Loucy (cell line): ENCODE measurements at regions not wholly inside any gene's neighbourhood (a gene's known extent, or its start where the extent isn't known, plus 50 kb on each side); places are given as distances from the start of the nearest gene placed in this dataset.

Experiments used
- H2AFZ ChIP-seq: fragments of 200-600 bp; sonication (generic); 2 replicates; pipeline ENCODE4 v1.6.0; 2016; ENCODE audit warnings: antibody characterized with exemption, mild to moderate bottlenecking, low read length, moderate library complexity
- H3F3A ChIP-seq: fragments of 200-600 bp; 2 replicates; pipeline ENCODE4 v1.6.0; 2016; ENCODE audit warnings: antibody characterized with exemption, low read depth, mild to moderate bottlenecking
- H3K27me3 ChIP-seq: fragments of 200-600 bp; sonication (generic); 2 replicates; pipeline ENCODE4 v1.6.1; 2014; ENCODE audit warnings: low read length, mild to moderate bottlenecking; ENCODE audit not compliant: insufficient read depth, poor library complexity, severe bottlenecking
- H3K36me3 ChIP-seq: fragments of 200-600 bp; sonication (generic); 2 replicates; pipeline ENCODE4 v1.6.1; 2016; ENCODE audit warnings: low read length; ENCODE audit not compliant: insufficient read depth
- H3K4me1 ChIP-seq: fragments of 200-600 bp; sonication (generic); 2 replicates; pipeline ENCODE4 v1.5.1; 2014; ENCODE audit warnings: low read length, mild to moderate bottlenecking; ENCODE audit not compliant: insufficient read depth, poor library complexity, severe bottlenecking
- H3K4me2 ChIP-seq: fragments of 200-600 bp; sonication (generic); 2 replicates; pipeline ENCODE4 v1.6.0; 2014; ENCODE audit warnings: antibody characterized with exemption, low read length, low read depth, mild to moderate bottlenecking; ENCODE audit not compliant: poor library complexity, severe bottlenecking
- H3K4me3 ChIP-seq: fragments of 200-600 bp; sonication (generic); 2 replicates; pipeline ENCODE4 v1.5.1; 2014; ENCODE audit warnings: low read length, mild to moderate bottlenecking, mixed read lengths; ENCODE audit not compliant: poor library complexity, severe bottlenecking
- H3K79me2 ChIP-seq: fragments of 200-600 bp; sonication (generic); 2 replicates; pipeline ENCODE4 v1.6.1; 2014; ENCODE audit warnings: low read length; ENCODE audit not compliant: insufficient read depth
- H3K9ac ChIP-seq: fragments of 200-600 bp; sonication (generic); 2 replicates; pipeline ENCODE4 v1.6.0; 2014; ENCODE audit warnings: mild to moderate bottlenecking, low read depth, low read length, moderate library complexity; ENCODE audit not compliant: poor library complexity, severe bottlenecking
- H3K9me2 ChIP-seq: fragments of 200-600 bp; sonication (generic); replicated peaks from 2 replicates; pipeline ENCODE4 v1.6.1; 2016; ENCODE audit warnings: low read depth, low read length, mixed read lengths
- H3K9me3 ChIP-seq: fragments of 200-600 bp; sonication (generic); 2 replicates; pipeline ENCODE4 v1.6.1; 2014; ENCODE audit warnings: mild to moderate bottlenecking, antibody characterized with exemption, low read length, low read depth; ENCODE audit not compliant: insufficient read depth
- H4K20me1 ChIP-seq: fragments of 200-600 bp; sonication (generic); 2 replicates; pipeline ENCODE4 v1.6.0; 2014; ENCODE audit warnings: antibody characterized with exemption, low read length, mild to moderate bottlenecking; ENCODE audit not compliant: insufficient read depth, poor library complexity, severe bottlenecking
- EZH2phosphoT487 ChIP-seq: fragments of 200-600 bp; IDR thresholded peaks from 2 replicates; pipeline ENCODE4 v1.6.1; 2018; ENCODE audit warnings: antibody characterized with exemption, mild to moderate bottlenecking, moderate library complexity, borderline replicate concordance
- TF ChIP-seq, protein P1 (sequence below): fragments of 200-600 bp; sonication (generic); conservative IDR thresholded peaks from 2 replicates; pipeline ENCODE4 v1.5.1; 2014; ENCODE audit warnings: mild to moderate bottlenecking, antibody characterized with exemption, low read length

- no peak overlapping the region for H3K4me2 ChIP-seq
Observed at GRCh38 chr19:29293736-29294342, 80.9 kb upstream of the UQCRFS1 start.

DNA sequence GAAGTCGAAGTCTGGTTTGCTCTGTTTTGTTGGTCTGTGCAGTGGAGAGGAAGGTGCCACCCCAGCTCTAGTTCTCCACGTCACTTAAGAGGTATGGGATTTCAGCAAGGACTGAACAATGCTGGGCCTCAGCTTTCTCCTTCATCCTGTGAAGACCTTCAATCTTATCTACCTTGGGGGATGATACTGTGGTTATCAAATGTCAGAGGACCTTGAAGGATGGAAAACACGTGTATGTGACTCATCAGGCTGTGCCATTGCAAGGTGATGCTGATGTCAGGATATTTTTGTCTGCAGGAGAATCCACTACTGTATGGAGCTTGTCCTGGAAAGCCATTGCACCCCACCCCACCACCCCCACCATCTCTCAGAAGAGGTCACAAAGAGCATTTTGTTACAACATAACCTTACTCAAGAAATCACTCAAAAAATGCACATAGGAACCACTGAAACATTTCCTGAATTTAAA lies 81.4 kb upstream of the UQCRFS1 start:
- TF ChIP-seq, protein P1, sequence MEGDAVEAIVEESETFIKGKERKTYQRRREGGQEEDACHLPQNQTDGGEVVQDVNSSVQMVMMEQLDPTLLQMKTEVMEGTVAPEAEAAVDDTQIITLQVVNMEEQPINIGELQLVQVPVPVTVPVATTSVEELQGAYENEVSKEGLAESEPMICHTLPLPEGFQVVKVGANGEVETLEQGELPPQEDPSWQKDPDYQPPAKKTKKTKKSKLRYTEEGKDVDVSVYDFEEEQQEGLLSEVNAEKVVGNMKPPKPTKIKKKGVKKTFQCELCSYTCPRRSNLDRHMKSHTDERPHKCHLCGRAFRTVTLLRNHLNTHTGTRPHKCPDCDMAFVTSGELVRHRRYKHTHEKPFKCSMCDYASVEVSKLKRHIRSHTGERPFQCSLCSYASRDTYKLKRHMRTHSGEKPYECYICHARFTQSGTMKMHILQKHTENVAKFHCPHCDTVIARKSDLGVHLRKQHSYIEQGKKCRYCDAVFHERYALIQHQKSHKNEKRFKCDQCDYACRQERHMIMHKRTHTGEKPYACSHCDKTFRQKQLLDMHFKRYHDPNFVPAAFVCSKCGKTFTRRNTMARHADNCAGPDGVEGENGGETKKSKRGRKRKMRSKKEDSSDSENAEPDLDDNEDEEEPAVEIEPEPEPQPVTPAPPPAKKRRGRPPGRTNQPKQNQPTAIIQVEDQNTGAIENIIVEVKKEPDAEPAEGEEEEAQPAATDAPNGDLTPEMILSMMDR, result no peak
- no peak for TF ChIP-seq EZH2phosphoT487
- peaks cover 8% of the 10 kb centered on the region; the same call in 1 of the 2 replicates for H3K9me3 ChIP-seq
- no peaks in the 10 kb centered on the region for H3K9me2 ChIP-seq
- H3K4me3 ChIP-seq, result no peak overlapping the region
- no peaks in the 10 kb centered on the region for H3K27me3 ChIP-seq
- no peak overlapping the region for H2AFZ ChIP-seq
- H3K4me1 ChIP-seq, result no peaks in the 10 kb centered on the region
- H3F3A ChIP-seq, result no peaks in the 10 kb centered on the region
- H3K79me2 ChIP-seq, result no peaks in the 10 kb centered on the region
- no peaks in the 10 kb centered on the region for H4K20me1 ChIP-seq
- no peak overlapping the region for H3K9ac ChIP-seq
- no peaks in the 10 kb centered on the region for H3K36me3 ChIP-seq
- no peak overlapping the region for H3K4me2 ChIP-seq

More at GRCh38 chr19:29293736-29294342, 80.9 kb upstream of the UQCRFS1 start:
- Histone ChIP-seq H3K79me2 (no peaks in the 10 kb centered on the region), H3K27me3 (no peaks in the 10 kb centered on the region), H3K9me2 (no peaks in the 10 kb centered on the region), H3K9ac (no peak overlapping the region), H3K4me3 (no peak overlapping the region), H3K9me3 (peaks cover 10% of the 10 kb centered on the region; the same call in 1 of the 2 replicates), H3K4me1 (no peaks in the 10 kb centered on the region), H3F3A (no peaks in the 10 kb centered on the region), H2AFZ (no peak overlapping the region), H4K20me1 (no peaks in the 10 kb centered on the region), H3K36me3 (no peaks in the 10 kb centered on the region)
- no peak for TF ChIP-seq EZH2phosphoT487
- TF ChIP-seq, protein P1, result no peak

DNA sequence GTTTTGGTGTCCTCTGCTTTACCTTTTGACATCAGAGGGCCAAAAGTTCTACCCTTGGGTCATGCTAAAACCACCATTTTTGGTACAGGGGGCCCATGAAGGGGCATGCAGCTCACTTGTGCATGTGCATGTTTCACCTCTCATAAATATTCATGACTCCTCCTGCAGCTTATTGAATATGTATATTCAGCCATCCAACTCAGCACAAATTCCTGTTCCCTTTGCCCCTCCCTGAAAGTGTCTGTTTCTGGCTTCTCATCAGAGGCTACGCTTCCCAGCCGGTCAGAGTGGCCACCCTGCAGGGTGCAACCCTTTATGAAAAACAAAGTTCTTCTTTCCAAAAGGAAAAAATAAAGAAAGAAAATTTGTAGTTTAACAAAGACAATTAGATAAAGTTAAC lies 82.3 kb upstream of the UQCRFS1 start:
- TF ChIP-seq EZH2phosphoT487, result no peak
- TF ChIP-seq, protein P1, result no peak
- Histone ChIP-seq H3K27me3 (no peaks in the 10 kb centered on the region), H3K9me3 (peaks cover 7% of the 10 kb centered on the region; the same call in 1 of the 2 replicates), H3K4me2 (no peak overlapping the region), H3K4me1 (no peaks in the 10 kb centered on the region), H3K79me2 (no peaks in the 10 kb centered on the region), H3K36me3 (no peaks in the 10 kb centered on the region), H3K9ac (no peak overlapping the region), H3K9me2 (no peaks in the 10 kb centered on the region), H3F3A (no peaks in the 10 kb centered on the region), H4K20me1 (no peaks in the 10 kb centered on the region), H2AFZ (no peak overlapping the region), H3K4me3 (no peak overlapping the region)
